ENCODE measurements at regions not wholly inside any gene's neighbourhood (a gene's known extent, or its start where the extent isn't known, plus 50 kb on each side); places are given as distances from the start of the nearest gene placed in this dataset.
A peak's percentile ranks its signal among the peaks of the same experiment; 100 is the strongest.

DNA sequence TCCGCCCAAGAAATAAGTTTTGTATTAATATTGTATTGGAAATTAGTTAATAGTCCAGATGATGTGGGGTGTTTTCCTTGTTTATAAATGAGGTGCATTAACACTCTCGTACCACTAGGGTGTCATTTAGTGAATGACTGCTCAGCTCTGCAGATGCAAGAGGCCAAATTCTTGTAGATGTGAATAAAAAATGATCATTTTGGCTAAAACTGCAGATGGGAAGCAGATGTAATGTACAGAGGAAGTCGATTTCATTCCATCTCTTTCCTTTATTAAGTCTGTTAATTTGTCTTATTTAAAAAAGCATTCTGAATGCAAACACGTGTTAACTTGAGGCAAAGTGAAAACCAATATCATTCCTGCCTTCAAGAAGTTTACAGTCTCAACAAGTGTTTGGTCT, 108.1 kb downstream of the DHX15 start:
- H3K9me3 ChIP-seq, result no peaks in the 10 kb centered on the region
- 51 to 58% (median 56%) methylated on average over 4 of the region's 4 CpGs for WGBS, 3 donors
- no peak overlapping the region for H3K4me3 ChIP-seq
- H3K36me3 ChIP-seq, result no peaks in the 10 kb centered on the region
- DNase-seq, result no peak
- no peaks in the 10 kb centered on the region for H3K27me3 ChIP-seq
- TF ChIP-seq, protein P1, sequence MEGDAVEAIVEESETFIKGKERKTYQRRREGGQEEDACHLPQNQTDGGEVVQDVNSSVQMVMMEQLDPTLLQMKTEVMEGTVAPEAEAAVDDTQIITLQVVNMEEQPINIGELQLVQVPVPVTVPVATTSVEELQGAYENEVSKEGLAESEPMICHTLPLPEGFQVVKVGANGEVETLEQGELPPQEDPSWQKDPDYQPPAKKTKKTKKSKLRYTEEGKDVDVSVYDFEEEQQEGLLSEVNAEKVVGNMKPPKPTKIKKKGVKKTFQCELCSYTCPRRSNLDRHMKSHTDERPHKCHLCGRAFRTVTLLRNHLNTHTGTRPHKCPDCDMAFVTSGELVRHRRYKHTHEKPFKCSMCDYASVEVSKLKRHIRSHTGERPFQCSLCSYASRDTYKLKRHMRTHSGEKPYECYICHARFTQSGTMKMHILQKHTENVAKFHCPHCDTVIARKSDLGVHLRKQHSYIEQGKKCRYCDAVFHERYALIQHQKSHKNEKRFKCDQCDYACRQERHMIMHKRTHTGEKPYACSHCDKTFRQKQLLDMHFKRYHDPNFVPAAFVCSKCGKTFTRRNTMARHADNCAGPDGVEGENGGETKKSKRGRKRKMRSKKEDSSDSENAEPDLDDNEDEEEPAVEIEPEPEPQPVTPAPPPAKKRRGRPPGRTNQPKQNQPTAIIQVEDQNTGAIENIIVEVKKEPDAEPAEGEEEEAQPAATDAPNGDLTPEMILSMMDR (IDR thresholded peaks at IDR 0.05), result peak in 1 of 3 donors; percentile 8
- TF ChIP-seq POLR2A (IDR thresholded peaks at IDR 0.05), result no peak
- no peak overlapping the region for H3K27ac ChIP-seq
- intact Hi-C loops (cut with DNase I), result no loop called here
- peaks cover 4% of the 10 kb centered on the region for H3K4me1 ChIP-seq (ENCODE audit: insufficient read depth)

DNA sequence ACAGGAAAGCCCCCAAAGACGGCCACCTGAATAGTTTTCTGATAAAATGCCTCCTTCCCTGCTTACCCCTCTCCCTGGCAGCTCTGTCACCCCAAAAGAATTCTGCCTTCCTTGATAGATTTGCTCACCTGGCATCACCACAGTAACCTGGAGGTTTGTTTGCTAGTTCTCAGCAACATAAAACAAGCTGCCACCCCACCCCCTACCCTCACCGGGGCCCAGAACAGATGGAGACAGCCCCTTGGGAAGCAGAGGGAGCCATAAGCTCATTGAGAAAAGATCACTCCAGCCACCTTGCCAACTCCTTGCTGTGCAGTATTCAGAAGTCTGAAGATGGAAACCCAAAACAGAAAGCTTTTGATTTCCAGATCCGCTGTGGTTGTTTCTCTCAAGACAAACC, 108.6 kb downstream of the DHX15 start:
- no peaks in the 10 kb centered on the region for H3K36me3 ChIP-seq
- no peak for DNase-seq
- TF ChIP-seq, protein P1 (IDR thresholded peaks at IDR 0.05), result no peak
- H3K27ac ChIP-seq, result no peak overlapping the region
- no peak overlapping the region for H3K4me3 ChIP-seq
- H3K9me3 ChIP-seq, result no peaks in the 10 kb centered on the region
- WGBS, 3 donors, result 66 to 78% (median 74%) methylated on average over 3 of the region's 3 CpGs
- intact Hi-C loops (cut with DNase I), result no loop called here
- H3K4me1 ChIP-seq (ENCODE audit: insufficient read depth), result peaks cover 4% of the 10 kb centered on the region
- no peaks in the 10 kb centered on the region for H3K27me3 ChIP-seq

DNA sequence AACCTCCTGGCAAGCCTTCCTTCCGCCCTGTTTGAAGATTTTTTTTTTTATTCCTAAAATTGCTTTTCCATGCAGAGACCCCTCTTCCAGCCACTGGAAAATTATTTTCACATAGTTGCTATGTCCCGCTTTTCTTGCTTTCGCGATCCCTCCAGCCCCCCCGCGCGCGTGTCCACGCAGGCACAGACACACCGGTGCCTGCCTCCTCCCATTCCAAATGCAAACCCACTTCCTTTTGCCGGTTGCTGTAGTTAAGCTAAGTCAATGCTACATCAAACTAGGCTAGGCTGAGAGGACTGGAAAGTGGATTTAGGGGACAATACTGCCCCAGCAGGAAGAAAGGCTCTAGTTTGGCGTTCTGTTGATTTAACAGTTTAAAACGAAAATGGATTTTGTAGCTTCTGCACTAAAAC, 111.0 kb downstream of the DHX15 start:
- peak in 2 of 5 donors; percentile 29 to 30 for DNase-seq
- peaks cover 5% of the 10 kb centered on the region for H3K4me1 ChIP-seq (ENCODE audit: insufficient read depth)
- intact Hi-C loops (cut with DNase I), result loop anchor here in 1 of 4 donors (5.0 kb wide), 1 partner anchor 119 kb away; no protein-coding TSS in a partner anchor
- WGBS, 3 donors, result 0 to 1% (median 0%) methylated on average over 13 of the region's 13 CpGs
- H3K9me3 ChIP-seq, result no peaks in the 10 kb centered on the region
- peak overlapping the region; percentile 57 for H3K4me3 ChIP-seq
- no peaks in the 10 kb centered on the region for H3K27me3 ChIP-seq
- no peak for TF ChIP-seq POLR2A (IDR thresholded peaks at IDR 0.05)
- TF ChIP-seq, protein P1 (IDR thresholded peaks at IDR 0.05), result no peak
- no peak for TF ChIP-seq EP300 (IDR thresholded peaks at IDR 0.05)
- H3K27ac ChIP-seq, result peak overlapping the region; percentile 12 to 39
- no peaks in the 10 kb centered on the region for H3K36me3 ChIP-seq

DNA sequence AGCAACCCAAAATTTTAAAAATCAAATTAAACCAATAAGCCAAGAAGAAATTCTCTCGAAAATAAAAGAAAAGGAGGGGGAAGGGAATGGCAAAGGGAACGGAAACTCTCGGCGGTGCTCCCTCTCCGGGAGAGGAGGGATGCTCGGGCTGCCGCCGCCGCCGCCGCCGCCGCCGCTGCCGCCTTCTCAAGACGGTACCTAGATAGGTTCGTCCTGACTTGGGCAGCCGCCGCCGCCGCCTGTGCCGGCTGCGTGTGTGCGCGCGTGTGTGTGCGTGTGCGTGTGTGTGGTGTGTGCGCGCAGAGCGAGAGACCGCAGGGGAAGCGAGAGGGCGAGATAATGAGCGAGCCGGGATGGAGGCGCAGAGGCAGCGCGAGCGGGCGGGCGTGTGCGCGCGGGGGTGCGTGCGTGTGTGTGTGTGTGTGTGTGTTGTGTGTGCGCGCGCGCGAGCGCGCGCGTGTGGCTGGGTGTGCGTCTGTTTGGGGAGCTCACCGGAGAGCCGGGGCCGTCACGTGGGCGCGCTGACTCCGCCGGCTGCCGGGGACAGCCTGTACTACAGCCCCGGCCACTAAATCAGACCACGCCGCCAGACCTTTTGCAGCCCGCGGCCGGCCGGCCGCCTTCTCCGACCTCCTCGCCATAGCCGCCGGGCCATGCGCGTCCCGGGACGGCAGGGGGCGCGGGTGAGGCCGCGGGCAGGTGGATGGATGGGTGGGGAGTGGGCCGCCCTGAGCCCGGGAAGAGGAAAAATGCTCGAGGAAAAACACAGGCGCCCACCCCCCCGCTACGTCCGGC, 111.6 kb downstream of the DHX15 start:
- H3K27ac ChIP-seq, result peak overlapping the region; percentile 12 to 39
- no peaks in the 10 kb centered on the region for H3K36me3 ChIP-seq
- 0% methylated on average over 68 to 93 of the region's 93 CpGs for WGBS, 3 donors
- no peaks in the 10 kb centered on the region for H3K9me3 ChIP-seq
- peaks cover 5% of the 10 kb centered on the region for H3K4me1 ChIP-seq (ENCODE audit: insufficient read depth)
- H3K4me3 ChIP-seq, result peak overlapping the region; percentile 57
- H3K27me3 ChIP-seq, result no peaks in the 10 kb centered on the region
- peak; percentile 12 for TF ChIP-seq POLR2A (IDR thresholded peaks at IDR 0.05)
- no peak for TF ChIP-seq EP300 (IDR thresholded peaks at IDR 0.05)
- TF ChIP-seq, protein P1 (IDR thresholded peaks at IDR 0.05), result peak; percentile 14 to 70 (median 61)
- peak; percentile 81 to 91 (median 85) for DNase-seq
- intact Hi-C loops (cut with DNase I), result loop anchor here in 1 of 4 donors (5.0 kb wide), 1 partner anchor 120 kb away; no protein-coding TSS in a partner anchor

Data from ovary (tissue), 7 donors.